Effector CD4-positive, alpha-beta T cell (primary cell): ENCODE measurements at regions not wholly inside any gene's neighbourhood (a gene's known extent, or its start where the extent isn't known, plus 50 kb on each side); places are given as distances from the start of the nearest gene placed in this dataset.

Source experiments
- DNase-seq: peaks from one replicate; pipeline ENCODE4 v3.0.0-alpha.2; 2020

DNA sequence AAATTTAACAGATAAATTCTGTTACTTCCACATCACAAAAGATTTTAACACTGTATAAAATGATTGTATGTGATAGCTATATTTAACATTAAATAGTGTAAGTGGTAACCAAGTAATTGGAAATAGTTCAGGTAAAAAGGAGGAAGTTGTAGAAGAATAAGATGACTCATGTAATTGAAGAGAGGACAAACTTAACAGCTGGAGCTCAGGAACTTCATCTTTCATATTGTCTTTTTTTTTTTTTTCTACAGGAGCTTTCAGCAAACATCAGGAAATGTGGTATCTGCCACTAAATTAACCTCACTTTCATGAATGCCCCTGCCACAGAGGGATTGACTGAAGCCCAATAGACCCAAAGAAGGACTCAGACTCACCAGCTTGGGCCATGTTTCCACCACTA lies 188.4 kb upstream of the VEGFC start:
- DNase-seq, result no peak

DNA sequence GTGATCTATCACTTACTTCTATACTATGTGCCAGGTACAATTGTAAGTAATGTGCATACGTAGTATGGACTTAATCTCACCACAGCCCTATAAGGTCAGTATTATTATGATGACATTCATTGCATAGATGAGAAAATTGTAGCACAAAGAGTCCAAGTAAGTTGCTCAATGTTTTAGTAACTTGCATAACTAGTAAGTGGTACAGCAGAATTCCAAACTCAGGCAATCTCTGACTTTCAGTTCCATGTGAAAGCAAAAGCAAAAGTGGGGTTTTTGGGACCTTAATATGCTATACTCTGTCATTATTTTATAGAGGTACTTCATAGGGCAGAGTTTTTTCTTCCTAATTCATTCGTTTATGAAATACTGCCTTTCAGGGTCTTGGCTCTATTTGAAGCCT lies 188.8 kb upstream of the VEGFC start:
- DNase-seq, result no peak

DNA sequence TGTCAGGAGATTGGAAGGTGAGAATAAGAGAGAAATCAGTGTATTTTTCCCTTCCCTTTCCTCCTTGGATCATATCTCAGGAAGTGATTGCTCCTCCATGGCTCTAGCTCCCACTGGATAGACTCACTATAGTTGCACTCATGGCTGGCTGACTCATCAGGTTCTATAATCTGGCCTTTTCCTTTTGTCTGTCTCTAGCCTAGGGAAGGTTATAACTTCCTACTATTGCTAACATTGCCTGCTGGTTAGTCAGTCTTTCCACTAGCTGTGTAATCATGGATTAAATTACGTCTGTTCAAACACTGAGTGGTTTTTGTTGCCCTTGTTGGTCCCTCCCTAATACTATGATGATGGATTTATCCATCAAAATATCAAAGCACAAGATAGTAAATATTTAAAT lies 195.5 kb upstream of the VEGFC start:
- DNase-seq, result no peak

DNA sequence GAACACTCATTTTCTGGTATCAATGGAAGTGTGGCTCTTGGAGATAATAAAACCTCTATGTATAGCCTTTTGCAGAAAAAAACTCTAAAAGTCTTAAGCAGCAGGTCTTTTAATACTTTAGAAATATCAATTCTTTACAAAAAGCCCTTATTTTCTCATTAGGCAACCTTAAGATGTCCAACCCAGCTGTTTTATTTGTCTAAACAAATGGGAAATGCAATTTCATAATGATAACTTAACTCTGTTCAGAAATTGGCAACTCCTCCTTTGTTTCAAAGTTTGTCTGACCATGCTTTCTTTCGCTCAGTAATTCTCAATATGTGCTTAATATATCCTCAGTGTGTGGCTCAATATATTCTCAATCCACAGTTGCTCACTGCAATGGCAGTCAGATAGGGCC lies 196.5 kb upstream of the VEGFC start:
- no peak for DNase-seq

DNA sequence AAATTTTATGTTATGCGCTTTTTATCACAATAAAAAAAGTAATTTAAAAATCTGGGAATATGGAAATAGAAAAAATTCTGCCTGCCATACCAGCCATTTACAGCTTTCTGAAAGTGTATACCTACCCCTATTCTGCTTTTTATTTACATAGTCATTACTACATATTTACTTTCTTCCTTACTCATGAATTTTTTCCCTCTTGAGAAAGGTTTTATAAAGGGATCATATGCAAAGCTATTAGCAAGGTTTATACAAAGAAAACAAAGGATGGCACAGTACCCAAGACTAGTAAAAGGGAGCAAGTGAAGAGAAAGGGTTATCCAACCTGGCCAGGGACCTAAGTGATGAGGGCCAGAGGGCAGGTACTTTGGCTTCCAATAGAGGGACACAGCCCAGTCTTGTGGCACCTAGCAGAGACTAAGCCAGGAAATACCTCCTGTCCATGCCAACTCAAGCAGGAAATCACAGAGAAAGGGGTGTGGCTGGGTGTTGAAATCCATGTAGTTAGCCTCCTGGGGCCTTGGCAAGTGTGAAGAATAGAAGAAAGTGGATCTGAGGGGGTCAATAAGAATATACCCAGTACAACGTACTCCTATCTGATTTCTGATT lies 207.3 kb upstream of the VEGFC start:
- no peak for DNase-seq

DNA sequence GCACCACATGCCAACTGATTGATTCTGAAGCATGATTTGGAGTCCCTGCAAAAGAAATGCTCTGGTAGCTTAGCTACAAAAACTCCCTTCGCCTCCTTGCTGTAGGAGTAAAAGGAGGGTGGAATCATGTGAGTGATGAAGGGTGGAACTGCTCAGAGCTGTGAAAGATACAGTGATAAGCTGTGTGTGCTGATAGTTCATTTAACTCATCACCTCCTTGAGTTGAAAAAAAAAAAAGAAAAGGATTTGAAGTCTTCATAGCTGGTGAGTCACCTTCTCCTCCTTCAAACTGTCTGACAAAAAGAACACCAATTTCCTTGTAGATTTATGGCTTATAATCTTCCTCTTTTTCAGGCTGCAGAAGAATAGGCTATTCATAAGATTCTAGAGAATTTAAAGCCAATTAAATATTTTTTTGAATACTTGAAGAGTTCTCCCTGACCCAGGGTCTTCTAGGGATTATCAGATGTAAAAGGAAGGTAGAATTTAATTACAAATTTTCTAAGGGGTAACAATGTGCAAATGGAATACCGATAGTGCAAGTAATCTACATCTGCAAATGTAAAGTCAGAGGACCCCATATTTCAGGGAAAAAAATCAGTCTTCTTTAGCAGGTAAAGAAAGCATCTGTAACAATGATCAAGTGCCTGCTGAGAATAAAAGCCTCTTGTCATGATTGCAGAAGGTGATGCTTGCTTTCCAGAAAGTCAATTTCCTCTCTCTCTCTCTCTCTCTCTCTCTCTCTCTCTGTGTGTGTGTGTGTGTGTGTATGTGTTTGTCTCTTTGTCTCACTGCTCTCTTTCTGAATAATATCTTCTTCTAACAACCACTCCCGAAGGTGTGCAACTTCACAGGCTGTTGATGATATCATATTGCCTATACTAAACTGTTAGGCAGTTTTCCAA lies 208.8 kb upstream of the VEGFC start:
- DNase-seq, result no peak

DNA sequence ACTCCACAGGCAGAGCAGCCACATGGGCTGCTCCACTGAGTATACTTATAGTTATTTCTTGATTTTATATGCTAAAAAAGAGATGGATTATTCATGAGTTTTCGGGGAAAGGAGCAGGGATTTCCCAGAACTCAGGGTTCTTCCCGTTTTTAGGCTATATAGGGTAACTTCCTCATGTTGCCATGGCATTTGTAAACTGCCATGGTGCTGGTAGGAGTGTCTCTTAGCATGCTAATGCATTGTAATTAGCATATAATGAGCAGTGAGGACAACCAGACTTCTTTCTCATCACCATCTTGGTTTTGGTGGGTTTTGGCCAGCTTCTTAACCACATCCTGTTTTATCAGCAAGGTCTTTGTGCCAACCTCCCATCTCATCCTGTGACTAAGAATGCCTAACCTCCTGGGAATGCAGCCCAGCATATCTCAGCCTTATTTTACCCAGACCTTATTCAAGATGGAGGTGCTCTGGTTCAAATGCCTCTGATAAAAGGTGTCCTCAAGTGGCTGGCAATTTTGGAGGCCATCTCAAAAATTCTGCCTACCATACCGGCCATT lies 213.0 kb upstream of the VEGFC start:
- no peak for DNase-seq

DNA sequence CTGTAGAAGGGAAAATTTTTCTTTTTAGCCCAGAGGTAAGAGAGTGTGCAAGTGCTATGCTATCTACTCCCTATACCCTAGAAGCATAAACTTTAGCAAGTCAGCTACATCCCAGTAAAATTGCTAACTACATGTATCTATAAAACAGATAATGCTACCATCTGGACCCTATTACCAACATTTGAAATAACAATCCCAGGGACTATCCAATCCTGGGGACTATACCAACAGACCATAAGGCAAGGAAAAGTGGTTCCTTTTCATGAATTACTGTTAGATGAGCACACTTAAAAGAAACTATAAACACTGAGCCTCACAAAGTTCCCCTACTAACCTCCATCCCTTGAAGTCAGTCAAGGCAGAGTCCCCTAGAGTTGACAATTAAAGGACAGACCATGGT lies 213.6 kb upstream of the VEGFC start:
- DNase-seq, result no peak

DNA sequence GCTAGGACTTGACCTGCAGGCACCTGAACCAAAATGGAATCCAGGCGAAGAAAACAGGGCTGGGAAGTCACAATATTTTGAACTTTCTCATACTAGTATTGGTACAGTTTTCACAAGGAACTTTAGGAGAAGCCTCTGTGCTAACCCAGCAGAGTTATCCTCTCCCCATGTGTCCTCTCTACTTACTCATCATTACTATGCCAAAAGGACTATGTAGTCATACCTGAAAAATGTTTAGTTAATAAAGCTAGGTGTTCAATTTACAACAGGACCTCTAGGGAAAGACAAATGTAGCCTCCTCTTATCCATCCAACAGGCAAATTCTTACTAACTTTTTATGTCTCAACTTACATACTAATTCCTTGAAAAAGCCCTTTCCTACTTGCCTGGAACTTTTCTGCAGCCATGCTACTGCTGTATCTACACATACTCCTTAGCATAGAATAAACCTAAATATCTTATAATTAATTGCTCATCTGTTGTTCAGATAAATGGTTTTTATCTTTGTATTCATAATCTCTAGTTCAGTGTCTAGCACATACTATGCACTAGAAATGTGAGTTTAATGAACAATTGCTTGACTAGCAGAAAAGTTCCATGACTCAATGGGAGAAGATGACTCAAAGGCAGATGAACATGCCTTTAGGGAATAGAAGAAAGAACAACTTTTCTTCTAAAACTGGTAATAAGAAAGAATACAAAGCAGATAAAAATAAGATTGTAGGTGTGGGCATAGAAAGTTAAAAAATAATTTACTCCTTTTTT lies 215.5 kb upstream of the VEGFC start:
- no peak for DNase-seq

DNA sequence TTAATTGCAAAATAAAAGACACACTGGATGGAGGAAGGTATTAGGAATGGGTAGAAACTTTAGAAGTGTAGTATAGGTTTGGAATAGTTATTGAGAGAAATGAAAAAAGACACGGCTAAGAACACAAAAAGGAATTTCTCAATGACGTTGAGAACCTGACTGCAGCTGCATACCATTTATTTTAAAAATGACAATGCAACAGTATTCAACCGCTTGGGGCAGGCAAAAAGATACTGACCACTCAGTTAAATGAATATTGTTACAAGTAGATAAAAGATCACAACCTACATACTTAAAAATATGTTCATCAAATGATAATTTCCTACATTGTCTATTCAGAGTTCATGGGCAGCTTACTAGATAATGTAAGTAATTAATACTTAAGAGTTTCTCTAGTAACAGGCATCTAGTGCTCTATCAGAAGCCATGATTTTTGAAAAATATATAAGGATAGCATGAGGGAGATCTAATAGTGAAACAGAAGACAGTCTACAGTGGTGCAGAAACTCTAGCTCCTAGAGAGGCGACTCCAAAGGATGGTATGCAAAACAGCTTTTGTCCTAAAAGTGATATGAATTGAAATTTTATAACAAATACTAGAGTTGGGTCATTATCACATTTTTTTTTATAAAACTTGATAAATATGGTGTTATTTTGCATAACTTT lies 216.2 kb upstream of the VEGFC start:
- DNase-seq, result no peak

DNA sequence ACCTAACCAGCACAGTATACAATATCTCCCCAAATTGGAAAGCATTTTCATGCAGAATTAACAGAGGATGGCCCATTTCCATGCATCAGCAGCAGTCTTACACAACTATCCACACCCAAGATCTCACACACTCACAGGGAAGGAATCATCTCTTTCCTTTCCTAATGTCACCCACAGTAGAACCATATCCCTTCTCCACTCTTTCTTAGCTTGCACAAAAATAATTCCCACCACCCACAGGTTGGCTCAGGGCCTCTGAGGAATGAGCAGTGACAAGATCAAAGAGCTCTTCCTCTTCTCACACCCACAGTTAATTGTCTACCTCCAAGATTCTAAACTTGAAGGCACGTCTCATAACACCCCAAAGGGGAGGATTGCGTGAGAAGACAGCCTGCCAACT lies 217.7 kb upstream of the VEGFC start:
- no peak for DNase-seq

DNA sequence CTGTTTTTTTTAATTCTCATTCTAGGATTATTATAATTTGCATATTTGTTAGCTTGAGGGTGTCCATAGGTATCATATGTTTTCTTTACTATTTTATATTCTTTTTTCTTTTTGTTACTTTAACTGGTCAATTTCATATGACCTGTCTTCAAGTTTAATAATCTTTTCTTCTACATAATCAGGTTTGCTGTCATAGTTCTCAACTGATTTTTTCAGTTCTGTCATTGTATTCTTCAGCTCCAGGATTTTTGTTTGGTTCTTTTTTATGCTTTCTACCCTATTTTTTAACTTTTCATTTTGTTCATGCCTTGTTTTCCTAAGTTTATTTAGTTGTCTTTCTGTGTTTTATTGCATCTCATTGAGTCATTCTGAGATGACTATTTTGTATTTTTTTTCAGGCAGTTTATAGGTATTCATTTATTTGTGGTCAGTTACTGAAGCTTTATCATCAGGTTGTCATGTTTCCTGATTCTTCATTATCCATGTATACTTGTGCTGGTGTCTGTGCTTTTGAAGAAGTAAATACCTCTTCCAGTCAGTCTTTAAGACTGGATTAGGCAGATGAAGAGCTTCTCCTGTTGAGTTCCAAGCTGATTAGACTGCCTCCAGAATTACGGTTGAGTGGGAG lies 220.3 kb upstream of the VEGFC start:
- no peak for DNase-seq

DNA sequence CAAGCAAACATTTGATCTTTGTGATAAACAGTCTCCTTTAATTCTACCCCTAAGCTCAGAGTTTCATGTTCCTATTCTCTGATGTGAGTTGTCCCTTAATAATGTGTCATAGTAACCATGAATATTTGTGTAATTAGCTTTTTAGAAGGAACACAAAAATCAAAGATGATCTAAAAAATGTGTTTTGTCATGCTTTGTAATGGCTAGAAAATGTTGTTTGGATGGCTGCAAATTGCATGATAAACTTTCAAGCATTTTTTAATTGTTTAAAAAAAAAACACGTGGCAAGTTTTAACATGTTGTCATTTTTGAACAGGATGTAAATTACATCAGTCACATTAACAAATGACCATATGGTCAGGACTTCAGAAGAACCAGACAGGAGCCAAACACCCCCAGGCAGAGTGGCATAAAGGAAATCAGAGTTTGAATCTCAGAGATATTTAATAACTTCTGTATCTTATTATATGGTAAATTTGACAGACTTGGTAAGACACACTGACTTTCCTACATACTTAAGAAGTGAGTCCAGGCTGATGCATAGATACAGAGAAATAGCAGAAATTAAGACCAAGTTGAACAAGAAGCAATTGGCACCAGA lies 223.9 kb upstream of the VEGFC start:
- no peak for DNase-seq

DNA sequence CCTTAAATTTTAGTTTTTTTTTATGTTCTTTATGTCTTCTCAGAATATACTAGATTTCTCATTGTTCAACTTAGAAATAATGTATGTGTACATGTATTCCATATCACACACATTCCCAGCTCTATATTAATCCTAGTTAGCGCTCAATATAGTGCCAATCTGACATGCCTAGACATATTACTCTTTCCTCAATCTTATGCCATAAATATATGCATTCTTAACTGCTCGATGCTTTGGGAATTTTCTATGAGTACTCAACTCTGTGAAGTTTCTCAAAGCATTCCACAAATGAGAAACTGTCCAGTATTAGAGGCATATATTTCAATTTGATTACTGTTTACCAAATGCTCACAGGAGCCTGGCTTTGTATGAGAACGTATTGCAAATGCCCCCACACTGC lies 231.2 kb upstream of the VEGFC start:
- DNase-seq, result no peak

DNA sequence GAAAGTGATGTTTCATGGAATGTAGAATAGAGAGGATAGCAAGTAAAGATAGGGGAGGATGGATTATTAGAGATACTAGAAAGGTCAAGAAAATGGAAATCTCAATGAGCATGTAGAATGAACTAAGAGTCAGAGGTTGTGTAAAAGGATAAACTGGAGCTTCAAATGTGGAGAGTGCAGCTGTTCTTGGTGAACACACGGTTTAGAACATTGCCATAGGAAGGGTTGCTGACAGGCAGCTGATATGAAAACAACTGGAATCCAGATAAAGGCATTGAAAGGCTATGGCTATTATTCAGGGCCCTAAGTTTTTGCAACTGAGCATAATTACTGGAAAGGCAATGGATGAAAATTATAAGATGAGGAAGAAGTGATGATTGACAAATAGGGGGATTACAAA lies 239.6 kb upstream of the VEGFC start:
- DNase-seq, result no peak

DNA sequence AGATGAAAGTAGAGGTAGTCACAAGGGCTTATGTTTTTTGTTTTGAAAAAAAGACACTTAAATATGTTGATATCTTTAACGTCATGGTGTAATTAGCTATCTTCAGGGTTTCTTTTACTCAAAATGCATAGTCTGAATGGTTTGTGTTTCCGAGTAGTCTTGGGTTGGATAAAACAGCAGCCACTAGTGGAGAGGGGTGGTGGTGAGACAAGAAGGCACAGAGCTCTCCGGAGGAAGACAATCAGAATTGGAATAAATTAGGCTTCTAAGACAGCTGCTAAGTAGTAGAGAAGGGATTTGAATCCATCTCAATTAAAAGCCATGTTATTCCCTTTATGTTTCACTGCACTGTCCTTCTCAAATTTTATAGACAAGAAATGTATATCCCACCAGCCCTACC lies 240.4 kb upstream of the VEGFC start:
- DNase-seq, result no peak

DNA sequence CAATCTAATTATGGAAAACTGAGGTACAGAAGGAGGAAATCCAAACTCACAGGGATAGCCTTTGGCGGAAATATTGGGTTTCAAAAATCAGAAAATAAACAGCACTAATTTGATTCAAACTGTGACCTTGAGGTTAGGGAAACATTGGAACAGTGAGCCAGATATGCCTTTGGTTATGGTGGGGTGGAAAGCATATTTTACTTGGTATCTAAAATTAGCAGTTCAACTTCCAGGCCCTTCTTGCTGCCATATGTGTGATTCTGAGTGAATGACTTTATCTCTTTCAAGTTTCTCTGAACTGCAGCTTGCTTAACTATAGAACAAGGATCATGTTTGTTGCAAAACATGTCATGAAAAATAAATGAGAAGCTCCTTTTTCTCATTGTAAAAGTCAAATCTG lies 240.9 kb upstream of the VEGFC start:
- DNase-seq, result no peak

DNA sequence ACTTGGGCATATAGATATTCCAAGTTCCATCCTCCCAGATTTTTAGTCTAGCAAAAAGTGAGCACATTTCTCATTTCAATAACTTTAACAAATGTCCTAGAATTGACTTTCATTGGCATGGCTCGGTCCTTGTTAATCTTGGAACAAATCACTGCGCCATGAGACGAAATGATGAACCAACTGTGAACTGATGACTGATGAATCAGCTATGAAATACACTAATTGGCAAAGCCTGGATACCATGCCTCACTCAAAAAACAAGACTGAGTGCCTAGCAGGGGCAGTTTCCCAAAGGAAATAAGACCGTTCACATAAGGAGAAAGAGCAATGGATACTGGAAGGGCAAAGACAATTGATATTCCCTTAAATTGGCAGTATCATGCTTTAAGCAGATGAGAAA lies 248.6 kb upstream of the VEGFC start:
- DNase-seq, result no peak

DNA sequence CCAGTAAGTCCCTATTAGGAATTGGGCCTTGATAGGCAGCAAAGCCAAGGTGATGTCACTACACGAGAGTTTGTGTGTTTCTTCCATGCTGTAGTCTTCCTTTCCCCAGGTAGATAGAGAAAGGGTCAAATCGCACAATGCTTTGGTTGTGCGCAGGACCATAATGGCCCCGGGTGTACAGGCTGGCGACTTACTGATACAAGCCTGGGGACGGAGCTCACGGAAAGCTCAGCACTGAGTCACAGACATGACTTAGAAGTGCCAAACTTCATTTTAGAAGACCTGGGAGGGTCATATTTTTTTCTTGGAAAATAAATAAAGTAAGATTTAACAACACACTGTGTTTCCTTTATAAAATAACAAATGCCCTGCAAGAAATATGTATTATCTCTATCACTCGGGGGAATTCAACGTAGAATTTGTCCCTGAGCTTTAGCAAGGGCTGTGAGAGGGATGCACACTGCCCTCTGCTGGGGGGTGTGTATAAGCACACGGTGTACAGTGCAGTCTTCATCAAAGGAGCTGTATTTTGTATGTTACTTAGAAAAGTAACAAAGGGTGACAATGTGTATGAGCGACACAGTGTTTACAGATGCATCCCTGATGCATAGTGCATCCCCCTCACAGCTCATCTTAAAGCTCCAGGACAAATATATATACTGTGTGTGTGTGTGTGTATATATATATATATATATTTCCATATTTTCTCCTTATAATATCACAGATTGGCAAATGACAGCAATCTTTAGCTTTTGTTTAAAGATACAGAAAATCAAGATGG lies 254.5 kb upstream of the VEGFC start:
- DNase-seq, result peak; percentile 26

DNA sequence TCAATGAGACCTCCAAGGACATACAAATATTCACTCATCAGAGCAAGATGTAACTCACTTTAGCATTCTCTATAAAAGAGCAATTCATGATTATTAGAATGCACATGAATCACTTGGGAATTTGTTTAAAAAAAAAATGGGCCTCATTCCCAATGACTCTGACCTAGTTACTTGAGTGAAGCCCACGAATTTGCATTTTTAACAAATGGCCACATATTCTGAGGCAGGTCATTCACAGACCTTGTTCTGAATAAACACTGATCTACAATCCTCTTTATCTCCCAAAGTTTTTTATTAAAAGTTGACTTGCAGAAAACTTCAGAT lies 255.1 kb upstream of the VEGFC start:
- DNase-seq, result no peak

DNA sequence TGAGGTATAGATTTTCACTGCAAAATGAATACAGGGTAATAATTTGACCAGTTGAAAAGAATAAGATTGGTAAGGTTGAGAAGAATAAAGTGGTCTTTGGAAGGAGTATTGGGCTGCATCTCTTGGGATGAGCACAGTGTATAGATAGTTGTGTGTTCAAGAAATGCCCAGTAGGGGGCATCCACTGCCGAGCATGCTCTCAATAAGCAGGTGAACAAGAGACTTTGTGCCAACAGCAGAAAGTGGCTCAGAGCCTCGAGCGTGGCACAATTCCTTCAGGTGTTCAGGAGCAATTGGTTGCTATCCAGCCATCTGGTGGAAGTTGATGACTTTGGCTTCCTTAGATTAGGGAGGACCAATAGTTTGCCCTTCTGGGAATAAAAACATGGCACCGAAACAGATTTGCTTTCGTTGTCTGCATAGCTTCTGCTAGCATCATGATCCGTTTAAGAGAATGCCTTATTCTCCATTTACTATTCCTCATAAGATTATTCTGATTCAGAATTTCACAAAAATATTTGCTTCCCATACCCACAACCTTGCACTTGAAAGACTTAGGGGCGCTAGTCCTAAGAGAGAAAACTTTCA lies 258.1 kb upstream of the NEIL3 start:
- no peak for DNase-seq
